SH-SY5Y (cell line): ENCODE measurements at regions not wholly inside any gene's neighbourhood (a gene's known extent, or its start where the extent isn't known, plus 50 kb on each side); places are given as distances from the start of the nearest gene placed in this dataset.

Source experiments
- GATA2 ChIP-seq: IDR thresholded peaks from 2 replicates; pipeline ENCODE4 v1.6.1; 2011; ENCODE audit warnings: mild to moderate bottlenecking, low read depth, low read length
- GATA3 ChIP-seq: IDR thresholded peaks from 2 replicates; pipeline ENCODE4 v1.6.1; 2011; ENCODE audit warnings: low read depth, mild to moderate bottlenecking, low read length, moderate library complexity

DNA sequence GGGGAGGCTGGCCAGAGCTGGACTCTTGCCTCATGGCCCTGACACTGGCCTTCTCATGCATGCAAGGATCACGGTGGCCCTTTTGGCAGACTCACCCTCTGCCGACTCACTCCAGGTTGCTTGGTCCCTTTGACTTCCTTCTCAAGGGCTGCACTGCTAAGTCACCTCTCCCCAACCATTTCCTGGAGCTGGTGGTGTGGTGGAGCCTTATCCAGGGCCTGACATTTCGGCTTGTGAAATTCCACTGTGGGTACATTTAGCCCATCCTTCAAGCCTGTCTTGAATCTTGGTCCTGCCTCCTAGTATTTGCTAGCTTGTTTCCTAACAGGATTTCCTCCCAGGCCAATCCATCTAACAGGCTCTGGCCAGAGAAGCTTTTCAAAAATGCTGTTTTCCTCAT is 52.6 kb upstream of the JUN start:
- TF ChIP-seq GATA2 (no peak), GATA3 (no peak)

DNA sequence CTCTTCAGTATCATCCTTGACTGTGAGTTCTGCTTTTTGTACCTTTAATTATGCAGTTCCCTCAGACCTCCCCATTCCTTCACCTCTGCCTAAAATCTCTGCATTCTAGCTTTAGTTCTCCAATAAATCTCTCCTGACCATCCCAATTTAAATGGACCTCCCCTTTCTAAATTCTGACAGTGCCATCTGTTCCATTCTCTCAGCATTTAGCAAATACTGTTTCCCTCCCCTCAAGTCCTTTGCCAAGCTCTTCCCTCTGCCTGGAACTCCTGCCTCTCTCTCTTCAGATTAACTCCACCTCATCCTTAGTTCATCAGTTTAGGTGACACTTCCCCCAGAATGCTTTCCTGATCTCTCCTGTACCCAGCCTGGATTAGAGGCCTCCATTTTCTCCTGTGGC is 54.0 kb upstream of the JUN start:
- TF ChIP-seq GATA3 (no peak), GATA2 (no peak)

DNA sequence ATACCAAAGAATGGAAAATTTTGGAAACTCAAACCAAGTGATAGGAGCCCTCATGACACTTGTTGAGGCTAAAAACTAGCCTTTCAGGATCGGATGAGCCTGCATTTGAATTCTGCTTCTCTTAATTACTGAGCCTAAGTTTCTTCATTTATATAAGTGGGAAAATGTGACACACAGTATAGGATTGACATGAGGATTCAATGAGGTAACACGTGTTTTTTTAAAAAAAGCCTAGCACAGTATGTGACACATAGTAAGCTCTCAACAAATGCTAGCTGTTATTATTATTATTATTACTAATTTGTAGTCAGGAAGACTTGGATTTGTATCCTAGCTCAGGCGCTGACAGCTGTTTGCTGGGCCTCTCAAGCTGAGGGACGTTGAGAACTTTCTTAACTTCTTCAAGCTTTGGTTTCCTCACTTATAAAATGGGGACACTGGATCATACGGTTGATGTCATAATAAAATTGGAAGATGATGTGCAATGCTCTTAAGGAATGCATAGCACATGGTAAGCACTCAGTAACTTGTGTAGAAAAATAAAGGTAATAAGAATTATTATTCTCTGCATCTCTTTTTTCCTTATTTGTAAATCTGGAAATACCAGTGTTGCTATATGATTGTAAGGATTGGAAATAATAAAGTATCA is 55.4 kb upstream of the JUN start:
- TF ChIP-seq GATA3 (no peak), GATA2 (no peak)

DNA sequence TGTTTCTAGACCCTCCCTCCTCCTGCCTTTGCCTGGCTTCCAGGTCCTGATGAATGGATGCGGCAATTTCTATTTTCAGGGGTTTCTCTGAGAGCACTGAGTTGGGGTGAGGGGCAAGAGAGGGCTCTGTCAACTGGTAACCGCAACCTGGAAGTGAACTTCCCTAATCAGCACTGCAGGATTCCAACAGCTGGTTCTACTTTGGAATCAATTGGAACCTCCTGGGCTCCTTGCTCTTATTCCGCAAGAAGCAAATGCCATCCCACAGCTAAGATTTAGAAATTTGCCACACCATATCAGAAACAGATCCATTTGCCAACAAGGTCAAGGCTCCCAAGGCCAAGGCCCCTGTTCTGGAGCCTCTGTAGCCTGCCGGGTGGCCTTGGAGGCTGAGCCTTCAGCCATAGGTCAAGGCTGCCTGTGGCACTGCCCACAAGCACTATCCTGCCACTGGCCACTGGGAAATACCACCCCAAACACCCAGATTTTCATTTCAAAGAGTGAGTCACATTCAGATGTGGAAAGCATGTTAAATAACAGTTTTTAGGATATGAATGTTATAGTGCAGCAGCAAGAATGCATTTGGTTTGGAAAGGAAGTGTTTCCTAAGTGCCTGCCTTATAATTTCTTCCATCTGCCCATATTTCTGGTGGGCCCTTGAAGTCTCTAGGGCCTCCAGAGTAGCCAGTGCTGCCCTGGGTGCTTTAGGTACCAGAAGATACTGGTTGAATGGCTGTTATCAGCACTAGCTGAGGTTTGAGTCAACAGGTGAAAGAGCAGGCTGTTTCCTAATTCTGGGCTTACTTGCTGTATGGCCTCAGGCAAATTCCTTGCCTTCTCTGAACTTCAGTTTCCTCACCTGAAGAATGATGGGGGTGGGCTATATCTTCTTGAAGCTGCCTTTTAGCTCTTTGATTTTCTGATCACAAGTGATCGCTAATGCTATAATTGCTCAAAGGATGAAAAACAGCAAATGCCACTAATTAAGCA is 56.3 kb upstream of the JUN start:
- no peak for TF ChIP-seq GATA3
- TF ChIP-seq GATA2, result no peak

DNA sequence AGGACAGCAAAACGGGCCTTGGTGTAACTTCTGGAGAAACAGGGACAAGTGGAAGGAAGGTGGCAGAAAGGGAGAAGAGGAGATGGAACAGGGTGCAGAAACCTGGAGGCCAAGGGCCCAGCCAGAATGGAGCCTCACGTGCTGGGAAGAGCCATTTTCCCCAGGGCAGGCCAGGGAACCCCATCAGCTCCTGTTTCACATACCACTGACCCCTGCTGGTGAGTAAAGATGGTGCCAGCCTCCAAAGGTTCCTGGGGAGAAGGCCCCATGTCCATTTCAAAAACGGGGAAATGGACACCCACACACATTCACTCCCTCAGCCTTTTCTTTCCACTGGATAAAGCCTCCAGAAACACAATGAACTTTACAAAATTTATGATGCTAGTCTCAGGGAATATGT is 57.6 kb upstream of the JUN start:
- TF ChIP-seq GATA3, result no peak
- no peak for TF ChIP-seq GATA2

DNA sequence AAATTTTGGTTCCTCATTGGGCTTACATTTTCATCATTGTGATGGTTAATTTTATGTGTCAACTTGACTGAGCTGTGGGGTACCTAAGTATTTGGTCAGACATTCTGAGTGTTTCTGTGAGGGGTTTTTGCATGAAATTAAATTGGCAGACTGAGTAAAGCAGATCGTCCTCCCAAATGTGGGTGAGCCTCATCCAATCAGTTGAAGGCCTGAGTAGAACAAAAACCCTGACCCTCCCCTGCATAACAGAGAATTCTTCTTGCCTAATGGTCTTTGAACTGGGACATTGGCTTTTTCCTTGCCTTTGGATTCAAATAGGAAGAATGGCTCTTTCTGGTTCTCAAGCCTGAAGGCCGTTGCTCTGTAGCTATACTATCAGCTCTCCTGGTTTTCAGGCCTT is 59.1 kb upstream of the JUN start:
- TF ChIP-seq GATA2 (no peak), GATA3 (no peak)

DNA sequence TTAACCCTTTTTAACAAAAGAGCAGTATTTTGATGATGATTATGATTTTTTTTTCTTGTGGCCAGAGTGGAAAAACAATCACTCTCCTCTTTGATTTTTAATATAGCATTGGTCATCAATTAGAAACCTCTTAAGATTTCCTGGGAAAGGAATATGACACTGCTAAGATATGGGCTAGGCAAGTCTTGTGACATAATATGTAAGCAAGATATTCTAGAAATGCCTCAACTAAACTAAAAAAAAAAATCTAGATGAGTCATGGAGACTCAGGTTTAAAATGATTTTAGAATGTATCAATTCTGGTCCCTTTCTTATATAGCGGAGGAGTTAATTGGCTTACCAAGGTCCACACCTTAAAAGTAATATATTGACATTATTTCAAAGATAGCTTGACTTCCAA is 60.3 kb upstream of the JUN start:
- no peak for TF ChIP-seq GATA2
- no peak for TF ChIP-seq GATA3

DNA sequence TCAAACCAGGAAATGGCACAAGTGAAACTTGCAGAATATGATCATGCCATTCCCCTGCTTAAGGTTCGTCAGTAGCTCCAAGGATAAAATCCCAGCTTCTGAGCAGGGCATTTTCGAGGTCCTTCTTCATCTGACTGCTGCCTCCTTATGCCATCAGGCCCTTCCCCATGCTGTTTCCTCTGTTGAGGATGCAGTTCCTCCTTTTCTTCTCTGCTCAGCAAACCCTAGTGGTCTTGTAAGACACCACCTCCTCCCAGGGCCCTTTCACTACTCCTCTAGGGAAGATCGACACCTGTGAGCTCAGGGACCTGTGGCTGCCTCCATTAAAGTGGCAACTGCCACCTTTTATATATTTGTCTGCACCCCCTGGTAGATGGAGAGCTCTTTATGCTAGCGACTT is 62.1 kb upstream of the JUN start:
- no peak for TF ChIP-seq GATA2
- no peak for TF ChIP-seq GATA3

DNA sequence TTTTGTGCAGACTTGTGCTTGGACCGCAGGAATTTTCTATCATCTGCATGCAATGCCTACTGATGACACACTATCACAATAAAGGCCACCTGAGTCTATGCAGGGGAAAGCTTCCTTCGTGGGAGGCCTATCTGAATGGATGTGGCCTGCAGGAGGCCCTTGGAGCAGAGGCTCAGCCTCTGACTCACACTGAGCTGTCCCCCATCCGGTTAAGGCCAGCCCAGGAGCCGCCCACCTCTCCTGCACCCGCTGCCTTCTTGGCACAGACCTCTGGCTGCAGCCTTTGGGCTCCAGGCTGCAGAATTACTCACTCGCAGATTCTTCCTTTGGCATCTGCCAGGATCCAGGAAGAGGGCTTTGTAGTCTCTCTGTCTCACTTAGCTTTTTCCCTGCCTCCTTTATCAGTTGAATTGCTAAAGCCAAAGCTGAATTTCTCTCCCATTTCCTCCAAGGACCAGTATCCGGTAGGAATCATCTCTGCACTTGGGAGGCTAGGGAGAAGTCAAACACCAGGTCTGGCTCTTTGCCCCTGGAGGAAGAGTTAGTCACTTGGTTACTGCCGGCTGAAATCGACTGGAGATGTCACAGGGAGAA is 65.1 kb upstream of the JUN start:
- TF ChIP-seq GATA2, result no peak
- no peak for TF ChIP-seq GATA3

DNA sequence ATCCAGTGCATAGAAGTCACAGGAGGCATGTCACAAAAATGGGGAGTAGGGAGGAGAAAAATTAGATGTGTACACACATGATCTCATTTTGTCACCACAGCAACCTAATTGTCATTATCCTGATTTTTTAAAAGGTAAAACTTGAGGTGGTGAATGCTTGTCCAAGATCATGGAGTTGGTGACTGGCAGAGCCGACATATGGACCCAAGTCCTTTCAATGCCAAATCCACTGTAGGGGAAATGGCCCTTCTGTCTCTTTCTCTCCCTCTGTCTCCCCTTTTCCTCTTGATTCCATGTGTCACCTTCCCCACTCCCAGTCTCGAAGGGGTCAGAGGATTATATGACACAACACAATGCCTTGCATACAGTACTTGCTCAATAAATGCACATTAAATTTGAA is 65.7 kb upstream of the JUN start:
- TF ChIP-seq GATA3, result no peak
- TF ChIP-seq GATA2, result no peak

DNA sequence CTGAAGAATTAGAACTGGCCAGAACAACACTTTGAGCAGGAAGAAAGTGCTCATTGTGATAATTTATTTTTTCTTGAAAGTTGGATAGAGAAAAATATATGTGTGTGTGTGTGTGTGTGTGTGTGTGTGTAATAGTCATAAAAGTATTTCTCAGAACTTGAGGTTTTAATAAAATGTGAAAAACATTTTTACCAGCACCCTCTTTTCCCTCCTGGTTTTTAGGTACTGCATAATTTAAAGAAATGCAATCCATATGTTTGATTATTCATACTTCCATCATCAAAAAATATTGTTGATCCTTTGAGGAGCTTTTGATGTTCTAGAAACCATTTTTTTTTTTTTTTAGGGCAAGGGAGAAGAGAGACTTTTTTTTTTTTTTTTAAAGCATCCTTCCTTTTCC is 66.8 kb upstream of the JUN start:
- TF ChIP-seq GATA2 (no peak), GATA3 (no peak)

DNA sequence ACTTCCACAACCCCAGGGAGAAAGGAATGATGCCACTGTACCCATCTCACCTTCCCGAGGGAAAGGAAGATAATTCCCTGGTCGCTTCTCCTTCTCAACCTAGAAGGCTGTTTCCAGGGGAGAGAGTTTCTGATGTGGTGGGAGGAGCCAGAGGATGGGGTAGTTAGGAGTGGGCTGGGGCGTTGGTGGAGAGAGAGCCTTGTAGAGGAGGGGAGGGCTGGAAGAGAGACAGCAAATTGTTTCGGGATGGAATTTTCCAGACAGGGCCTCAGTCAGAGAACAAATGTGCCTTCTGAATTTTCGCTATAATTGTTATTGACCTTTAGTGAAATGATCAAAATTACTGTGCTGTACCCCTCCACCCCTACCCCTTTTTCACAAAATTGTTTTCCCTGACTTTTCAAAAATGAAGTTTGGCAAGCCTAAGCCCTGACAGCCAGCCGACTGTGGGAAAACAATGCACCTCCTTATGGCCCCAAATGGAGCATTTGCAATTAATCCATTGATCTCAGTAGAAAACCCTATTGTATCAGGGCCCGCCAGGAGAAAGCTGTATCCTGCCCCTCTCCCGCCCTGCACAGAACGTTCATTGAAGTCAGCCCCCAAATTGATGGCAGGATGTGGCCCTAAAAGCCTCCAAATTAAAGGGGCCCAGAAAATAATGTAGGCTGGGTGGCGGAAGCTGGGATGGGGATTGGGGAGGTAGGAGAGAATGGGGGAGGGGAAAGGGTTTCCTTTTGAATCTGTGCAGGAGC is 69.1 kb upstream of the JUN start:
- no peak for TF ChIP-seq GATA2
- no peak for TF ChIP-seq GATA3

DNA sequence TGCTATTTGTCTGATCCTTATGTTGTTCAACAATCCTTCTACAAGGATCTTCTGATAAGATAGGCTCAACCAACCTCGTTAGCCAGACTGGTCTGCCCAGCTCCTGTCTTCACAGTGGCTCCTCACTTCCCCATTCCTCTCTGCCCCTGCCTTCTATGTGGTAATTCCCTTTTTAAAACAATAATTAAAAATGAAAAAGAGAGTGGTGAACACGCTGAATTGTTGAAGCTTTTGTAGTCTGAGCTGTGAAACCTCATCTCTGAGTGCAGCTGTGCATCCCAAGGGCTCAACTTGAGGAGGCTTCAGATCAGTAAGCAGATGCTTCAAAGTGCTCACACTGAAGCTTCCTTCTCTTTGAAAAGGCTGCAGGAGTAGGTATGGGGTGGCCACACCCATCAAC is 70.7 kb upstream of the JUN start:
- TF ChIP-seq GATA2, result no peak
- TF ChIP-seq GATA3, result no peak
